ENCODE measurements at regions not wholly inside any gene's neighbourhood (a gene's known extent, or its start where the extent isn't known, plus 50 kb on each side); places are given as distances from the start of the nearest gene placed in this dataset.

GRCh38 chr12:25769082-25769945, 189.2 kb upstream of the RASSF8 start:
- TF ChIP-seq POLR2A (IDR thresholded peaks at IDR 0.05) (no peak), CTCF (IDR thresholded peaks at IDR 0.05) (no peak)
